Neural progenitor cell (in vitro differentiated cells): ENCODE measurements at regions not wholly inside any gene's neighbourhood (a gene's known extent, or its start where the extent isn't known, plus 50 kb on each side); places are given as distances from the start of the nearest gene placed in this dataset.

Source experiments
- DNase-seq: peaks from one replicate; pipeline ENCODE4 v3.0.0-alpha.2; 2016; ENCODE audit warnings: low spot score
- H2AFZ ChIP-seq: fragments of 200-600 bp; sonication (generic); replicated peaks from 2 replicates; pipeline ENCODE4 v1.6.1; 2016; ENCODE audit warnings: antibody characterized with exemption
- H3F3A ChIP-seq: fragments of 200-600 bp; sonication (generic); 2 replicates; pipeline ENCODE4 v1.6.1; 2016; ENCODE audit warnings: antibody characterized with exemption, low read depth
- H3K27ac ChIP-seq: fragments of 200-600 bp; sonication (generic); 2 replicates; pipeline ENCODE4 v1.5.1; 2016; ENCODE audit warnings: mild to moderate bottlenecking
- H3K27me3 ChIP-seq: fragments of 200-600 bp; sonication (generic); 2 replicates; pipeline ENCODE4 v1.6.1; 2016; ENCODE audit warnings: mild to moderate bottlenecking, moderate library complexity
- H3K36me3 ChIP-seq: fragments of 200-600 bp; sonication (generic); 2 replicates; pipeline ENCODE4 v1.5.1; 2016
- H3K4me1 ChIP-seq: fragments of 200-600 bp; sonication (generic); 2 replicates; pipeline ENCODE4 v1.6.1; 2016; ENCODE audit warnings: mixed run types
- H3K4me2 ChIP-seq: fragments of 200-600 bp; sonication (generic); 2 replicates; pipeline ENCODE4 v1.6.1; 2016
- H3K4me3 ChIP-seq: fragments of 200-600 bp; sonication (generic); 2 replicates; pipeline ENCODE4 v1.5.1; 2016
- H3K79me2 ChIP-seq: fragments of 200-600 bp; sonication (generic); 2 replicates; pipeline ENCODE4 v1.6.1; 2016; ENCODE audit warnings: low read depth
- H3K9ac ChIP-seq: fragments of 200-600 bp; sonication (generic); 2 replicates; pipeline ENCODE4 v1.6.1; 2016
- H3K9me3 ChIP-seq: fragments of 200-600 bp; sonication (generic); 2 replicates; pipeline ENCODE4 v1.5.1; 2016; ENCODE audit warnings: low read depth
- H4K20me1 ChIP-seq: fragments of 200-600 bp; sonication (generic); 2 replicates; pipeline ENCODE4 v1.6.1; 2016; ENCODE audit warnings: low read depth
- H3K27ac Mint-ChIP-seq: 3 replicates; pipeline ENCODE4 v1.8.0; 2021; ENCODE audit warnings: mixed read lengths
- H3K27me3 Mint-ChIP-seq: 2 replicates; pipeline ENCODE4 v1.8.0; 2022; ENCODE audit warnings: low read depth, mild to moderate bottlenecking, inconsistent platforms, moderate library complexity, mixed read lengths; ENCODE audit not compliant: insufficient read depth
- H3K36me3 Mint-ChIP-seq: 3 replicates; pipeline ENCODE4 v1.8.0; 2021; ENCODE audit warnings: mixed read lengths
- H3K4me1 Mint-ChIP-seq: 3 replicates; pipeline ENCODE4 v1.8.0; 2021; ENCODE audit warnings: mixed read lengths
- H3K4me3 Mint-ChIP-seq: 3 replicates; pipeline ENCODE4 v1.8.0; 2021; ENCODE audit warnings: mild to moderate bottlenecking, moderate library complexity, mixed read lengths
- H3K9me3 Mint-ChIP-seq: 3 replicates; pipeline ENCODE4 v1.8.0; 2020; ENCODE audit warnings: mixed read lengths
- CTCF ChIP-seq: fragments of 200-600 bp; sonication (generic); IDR thresholded peaks from 2 replicates; pipeline ENCODE4 v1.5.1; 2017; ENCODE audit warnings: antibody characterized with exemption, mild to moderate bottlenecking
- EZH2 ChIP-seq: fragments of 200-600 bp; sonication (generic); IDR thresholded peaks from 2 replicates; pipeline ENCODE4 v1.6.1; 2017; ENCODE audit warnings: antibody characterized with exemption, mild to moderate bottlenecking, moderate library complexity
- EZH2phosphoT487 ChIP-seq: fragments of 200-600 bp; sonication (generic); IDR thresholded peaks from 2 replicates; pipeline ENCODE4 v1.6.1; 2017; ENCODE audit warnings: antibody characterized with exemption

GRCh38 chr4:60565558-60565957, 634.6 kb upstream of the ADGRL3 start:
- no peak for TF ChIP-seq CTCF
- no peak for TF ChIP-seq EZH2
- no peak for TF ChIP-seq EZH2phosphoT487
- no peaks in the 10 kb centered on the region for H3F3A ChIP-seq
- Mint-ChIP-seq H3K4me3 (no peak overlapping the region), H3K9me3 (peaks cover 7% of the 10 kb centered on the region), H3K27me3 (no peaks in the 10 kb centered on the region), H3K4me1 (no peaks in the 10 kb centered on the region), H3K27ac (no peak overlapping the region), H3K36me3 (no peaks in the 10 kb centered on the region)
- no peak overlapping the region for H3K4me3 ChIP-seq
- no peak overlapping the region for H3K27ac ChIP-seq
- no peaks in the 10 kb centered on the region for H3K9me3 ChIP-seq
- no peak overlapping the region for H3K9ac ChIP-seq
- H3K27me3 ChIP-seq, result no peaks in the 10 kb centered on the region
- H4K20me1 ChIP-seq, result no peaks in the 10 kb centered on the region
- no peak for DNase-seq
- no peaks in the 10 kb centered on the region for H3K79me2 ChIP-seq
- H3K4me2 ChIP-seq, result no peak overlapping the region
- no peaks in the 10 kb centered on the region for H3K36me3 ChIP-seq
- H3K4me1 ChIP-seq, result peaks cover 7% of the 10 kb centered on the region
- H2AFZ ChIP-seq, result no peak overlapping the region

GRCh38 chr4:60575336-60575735, 624.8 kb upstream of the ADGRL3 start:
- H3K4me3 Mint-ChIP-seq, result no peak overlapping the region
- H4K20me1 ChIP-seq, result no peaks in the 10 kb centered on the region
- no peaks in the 10 kb centered on the region for H3K9me3 ChIP-seq
- DNase-seq, result no peak
- peaks cover 8% of the 10 kb centered on the region for H3K9me3 Mint-ChIP-seq
- H2AFZ ChIP-seq, result no peak overlapping the region
- H3K9ac ChIP-seq, result no peak overlapping the region
- H3F3A ChIP-seq, result no peaks in the 10 kb centered on the region
- no peak overlapping the region for H3K4me3 ChIP-seq
- no peak overlapping the region for H3K27ac ChIP-seq
- H3K4me1 ChIP-seq, result no peaks in the 10 kb centered on the region
- H3K79me2 ChIP-seq, result no peaks in the 10 kb centered on the region
- H3K36me3 Mint-ChIP-seq, result no peaks in the 10 kb centered on the region
- H3K27me3 Mint-ChIP-seq, result no peaks in the 10 kb centered on the region
- H3K36me3 ChIP-seq, result no peaks in the 10 kb centered on the region
- no peak overlapping the region for H3K27ac Mint-ChIP-seq
- H3K27me3 ChIP-seq, result no peaks in the 10 kb centered on the region
- H3K4me1 Mint-ChIP-seq, result no peaks in the 10 kb centered on the region
- H3K4me2 ChIP-seq, result no peak overlapping the region
- TF ChIP-seq EZH2 (no peak), CTCF (no peak), EZH2phosphoT487 (no peak)

GRCh38 chr4:60579335-60579734, 620.8 kb upstream of the ADGRL3 start:
- no peak overlapping the region for H3K4me3 ChIP-seq
- H3K4me3 Mint-ChIP-seq, result no peak overlapping the region

More at GRCh38 chr4:60579335-60579734, 620.8 kb upstream of the ADGRL3 start:
- Histone ChIP-seq H3K79me2 (no peaks in the 10 kb centered on the region), H3K9ac (no peak overlapping the region), H3F3A (no peaks in the 10 kb centered on the region), H3K4me2 (no peak overlapping the region), H3K9me3 (no peaks in the 10 kb centered on the region), H2AFZ (no peak overlapping the region), H3K27me3 (no peaks in the 10 kb centered on the region), H3K36me3 (no peaks in the 10 kb centered on the region), H4K20me1 (no peaks in the 10 kb centered on the region), H3K27ac (no peak overlapping the region), H3K4me1 (peaks cover 5% of the 10 kb centered on the region)
- Mint-ChIP-seq H3K9me3 (peaks cover 8% of the 10 kb centered on the region), H3K27ac (no peak overlapping the region), H3K36me3 (no peaks in the 10 kb centered on the region), H3K27me3 (no peaks in the 10 kb centered on the region), H3K4me1 (peaks cover 16% of the 10 kb centered on the region)
- no peak for DNase-seq
- TF ChIP-seq CTCF (no peak), EZH2phosphoT487 (no peak), EZH2 (no peak)
